GM21381 (cell line): ENCODE measurements at regions not wholly inside any gene's neighbourhood (a gene's known extent, or its start where the extent isn't known, plus 50 kb on each side); places are given as distances from the start of the nearest gene placed in this dataset.
"Not testable (repeated sequence)": the region's sequence is repeated elsewhere in the genome, so short reads cannot be mapped to it uniquely, and the experiment has no call there.

Experiments
- ATAC-seq: cut with Tn5 transposase; IDR thresholded peaks from one replicate; pipeline ENCODE4 v1.9.1; 2021; ENCODE audit warnings: mild to moderate bottlenecking, moderate library complexity; ENCODE audit not compliant: unreplicated experiment

GRCh38 chr13:48583859-48584311, 51.0 kb upstream of the RCBTB2 start:
- no peak for ATAC-seq

GRCh38 chr13:48585456-48585840, 52.6 kb upstream of the RCBTB2 start:
- ATAC-seq, result no peak

- ATAC-seq, result peak; percentile 54
These were observed 53.8 kb upstream of the RCBTB2 start for GRCh38 chr13:48586591-48587103.

GRCh38 chr13:48588120-48588519, 55.2 kb upstream of the RCBTB2 start:
- no peak for ATAC-seq

GRCh38 chr13:48590141-48590901, 57.4 kb upstream of the RCBTB2 start:
- no peak for ATAC-seq

GRCh38 chr13:48591124-48591872, 58.4 kb upstream of the RCBTB2 start:
- ATAC-seq, result not testable (repeated sequence)

- no peak for ATAC-seq
These were observed 59.2 kb upstream of the RCBTB2 start for GRCh38 chr13:48591889-48592687.

- ATAC-seq, result no peak
These were observed 59.8 kb upstream of the RCBTB2 start for GRCh38 chr13:48592688-48593049.

- no peak for ATAC-seq
These were observed 60.2 kb upstream of the CYSLTR2 start for GRCh38 chr13:48593536-48593935.

- ATAC-seq, result no peak
These were observed 59.5 kb upstream of the CYSLTR2 start for GRCh38 chr13:48594096-48594815.

GRCh38 chr13:48595431-48596429, 58.0 kb upstream of the CYSLTR2 start:
- peak; percentile 47 for ATAC-seq

- ATAC-seq, result no peak
These were observed 53.1 kb upstream of the CYSLTR2 start for GRCh38 chr13:48600374-48601364.

- no peak for ATAC-seq
These were observed 51.3 kb upstream of the CYSLTR2 start for GRCh38 chr13:48602296-48603016.

GRCh38 chr13:48603375-48603774, 50.4 kb upstream of the CYSLTR2 start:
- no peak for ATAC-seq
